HG03457 (cell line): ENCODE measurements at regions not wholly inside any gene's neighbourhood (a gene's known extent, or its start where the extent isn't known, plus 50 kb on each side); places are given as distances from the start of the nearest gene placed in this dataset.
"Not testable (repeated sequence)": the region's sequence is repeated elsewhere in the genome, so short reads cannot be mapped to it uniquely, and the experiment has no call there.

ENCODE experiments used
- ATAC-seq: cut with Tn5 transposase; IDR thresholded peaks from one replicate; pipeline ENCODE4 v1.9.1; 2021; ENCODE audit warnings: moderate number of reproducible peaks; ENCODE audit not compliant: unreplicated experiment

DNA sequence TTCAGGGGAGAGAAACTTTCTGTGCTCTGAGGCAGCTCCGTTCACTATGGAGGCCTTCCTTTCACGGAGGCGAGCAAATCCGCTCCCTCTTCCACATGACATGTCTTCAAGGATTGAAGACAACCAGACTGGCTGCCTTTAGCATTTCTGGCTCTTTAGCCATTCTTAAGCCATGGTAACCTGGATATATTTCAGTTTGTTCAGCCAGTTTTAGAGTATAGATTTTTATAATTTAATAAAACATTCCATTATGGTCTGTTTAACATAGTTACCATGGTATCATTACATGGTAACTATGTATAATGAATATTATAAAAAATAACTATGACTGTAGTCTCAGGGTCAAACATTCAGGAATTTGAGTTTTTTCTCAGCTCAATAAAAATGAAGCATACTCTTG is 54.2 kb upstream of the NFIA start:
- ATAC-seq = no peak

DNA sequence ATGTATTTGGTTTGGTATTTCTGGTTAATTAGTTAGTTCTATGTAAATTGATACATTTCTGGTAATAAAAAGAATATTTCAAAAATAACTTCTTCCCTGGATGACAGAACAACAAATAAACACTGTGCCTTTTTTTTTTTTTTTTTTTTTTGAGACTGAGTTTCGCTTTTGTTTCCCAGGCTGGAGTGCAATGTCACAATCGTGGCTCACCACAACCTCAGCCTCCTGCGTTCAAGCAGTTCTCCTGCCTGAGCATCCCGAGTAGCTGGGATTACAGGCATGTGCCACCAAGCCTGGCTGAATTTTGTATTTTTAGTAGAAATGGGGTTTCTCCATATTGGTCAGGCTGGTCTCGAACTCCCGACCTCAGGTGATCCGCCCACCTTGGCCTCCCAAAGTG is 64.3 kb upstream of the NFIA start:
- not testable (repeated sequence) for ATAC-seq

DNA sequence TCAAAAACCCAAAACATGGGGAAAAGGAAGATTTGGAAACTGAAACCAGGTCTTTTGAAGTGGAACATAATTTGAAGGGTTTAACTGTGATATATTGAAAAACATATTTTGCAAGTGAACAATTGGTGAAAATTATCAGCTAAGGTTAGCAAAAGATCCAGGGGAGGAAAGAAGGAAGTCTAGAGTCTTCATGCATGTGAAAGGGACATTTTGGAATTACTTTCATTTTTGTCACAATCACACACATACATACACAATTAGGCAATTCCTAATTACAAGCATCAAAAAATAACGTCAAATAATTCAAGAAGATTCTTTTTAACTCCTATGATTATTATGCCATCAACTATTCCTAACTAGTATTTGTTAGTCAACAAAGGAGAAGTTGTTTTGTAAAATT is 64.7 kb upstream of the NFIA start:
- no peak for ATAC-seq

DNA sequence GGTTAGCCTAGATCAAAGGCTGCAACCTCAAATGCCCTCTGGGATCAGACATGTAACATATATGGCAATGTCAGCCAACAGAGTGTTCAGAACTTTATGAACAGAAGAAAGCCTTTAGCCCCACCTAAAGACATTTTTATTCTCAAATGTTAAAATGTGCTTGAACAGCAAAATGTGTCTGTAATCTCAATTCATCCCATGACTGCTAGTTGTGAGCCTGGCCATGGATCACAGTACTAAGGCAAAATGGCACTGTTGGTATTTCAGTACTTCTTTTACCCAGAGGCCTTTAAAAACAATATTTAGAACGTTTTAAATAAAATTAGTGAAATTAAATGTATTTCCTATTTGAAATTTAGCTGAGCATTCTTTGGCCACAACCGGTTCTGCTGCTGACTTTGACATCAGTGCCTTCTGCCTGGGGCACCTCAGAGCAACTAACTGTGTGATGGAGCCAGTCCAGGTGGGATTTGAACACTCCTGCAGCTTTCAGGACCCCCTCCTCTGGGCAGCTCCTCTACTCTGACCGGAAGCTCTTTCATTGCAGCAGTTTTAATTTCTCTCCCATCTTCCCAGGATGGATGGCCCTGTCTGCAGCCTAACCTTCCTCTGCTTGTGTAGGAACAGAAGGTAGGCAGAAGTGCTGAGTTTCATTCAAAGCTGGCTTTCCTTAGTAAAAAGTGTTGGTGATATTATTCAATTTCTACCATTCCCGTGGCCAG is 68.3 kb upstream of the NFIA start:
- no peak for ATAC-seq

DNA sequence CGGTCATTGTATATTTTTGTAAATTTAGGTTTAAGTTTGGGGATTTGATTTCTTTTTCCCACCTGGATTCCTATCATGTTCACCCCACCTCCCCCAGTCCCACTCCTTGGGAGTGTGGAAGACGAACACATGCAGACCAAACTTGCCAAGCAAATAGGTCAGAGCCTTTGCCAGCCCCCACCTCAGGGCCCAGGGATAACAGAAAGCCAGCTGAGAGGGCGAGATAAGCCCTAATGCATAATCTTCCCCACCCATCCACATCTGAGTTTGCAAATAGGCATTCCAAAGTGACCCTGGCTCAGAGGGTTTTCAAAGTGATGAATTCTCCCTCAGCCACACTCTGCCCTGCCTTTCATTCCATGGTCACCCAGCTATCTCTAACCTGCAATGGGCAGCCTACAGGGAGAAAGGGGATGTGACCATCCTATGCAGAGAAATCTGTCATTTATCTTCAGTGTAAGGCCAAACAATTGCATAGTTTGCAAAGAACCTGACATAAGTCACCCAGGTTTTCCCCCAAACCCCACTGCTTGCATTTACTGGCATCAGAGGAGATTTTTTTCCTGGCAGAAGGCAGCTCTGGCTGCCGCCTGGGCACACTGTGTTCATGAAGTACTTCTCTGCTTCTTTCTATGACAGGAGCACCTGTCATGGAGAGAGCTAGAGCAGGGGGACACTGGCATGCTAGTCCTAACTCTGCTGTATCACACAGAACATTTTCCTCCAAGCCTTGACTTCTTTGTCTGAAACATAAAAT is 69.0 kb upstream of the NFIA start:
- no peak for ATAC-seq

DNA sequence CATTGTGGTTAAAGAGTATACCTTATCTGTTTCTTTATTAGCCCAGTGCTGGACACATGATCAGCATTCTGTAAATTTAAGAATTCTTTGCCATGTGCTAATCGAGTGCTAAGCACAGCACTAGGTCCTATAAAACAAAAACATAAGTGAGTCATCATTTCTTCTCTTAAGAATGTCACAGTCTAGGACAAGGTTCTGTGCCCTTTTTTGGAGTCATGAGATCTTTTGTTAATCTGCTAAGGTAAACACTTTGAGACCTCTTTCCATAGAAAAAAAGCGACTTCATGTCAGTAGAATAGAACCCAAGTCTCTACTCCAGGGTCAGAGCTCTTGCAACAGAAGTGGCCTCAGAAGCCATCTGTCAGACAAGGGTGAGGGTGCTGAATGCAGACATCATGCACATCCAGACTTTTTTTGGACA is 70.0 kb upstream of the NFIA start:
- no peak for ATAC-seq

DNA sequence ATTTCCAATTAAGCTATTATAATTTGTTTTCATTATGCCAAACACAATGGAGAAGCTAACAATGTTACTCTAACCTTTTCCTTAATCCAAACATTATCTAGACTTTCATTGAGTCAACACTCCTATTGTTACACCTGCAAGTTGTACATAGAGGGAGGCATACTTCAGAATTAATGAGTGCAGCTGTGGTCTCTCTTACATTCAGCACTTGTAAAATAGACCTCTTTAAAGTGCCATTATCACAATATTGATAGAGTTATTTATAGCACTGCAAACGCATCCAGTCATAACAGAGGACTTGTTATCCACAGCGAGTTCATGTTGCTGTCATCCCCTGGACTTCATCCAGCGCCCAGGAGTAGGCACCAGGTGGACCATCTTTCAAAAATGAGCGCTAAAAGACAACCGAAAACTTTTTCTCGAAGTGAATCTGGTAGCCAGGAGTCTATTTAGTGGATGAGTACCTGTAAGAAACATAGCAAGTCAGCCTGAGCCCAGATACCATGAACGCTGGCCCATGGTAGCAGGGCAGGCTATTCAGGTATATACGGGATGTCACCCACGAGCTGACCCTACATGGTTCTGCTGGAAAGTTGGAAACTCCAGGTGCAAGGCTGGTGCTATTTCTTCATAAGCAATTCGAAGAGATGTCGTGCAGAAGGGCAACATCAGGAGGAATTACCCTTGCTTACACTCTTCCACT is 70.6 kb upstream of the NFIA start:
- no peak for ATAC-seq

DNA sequence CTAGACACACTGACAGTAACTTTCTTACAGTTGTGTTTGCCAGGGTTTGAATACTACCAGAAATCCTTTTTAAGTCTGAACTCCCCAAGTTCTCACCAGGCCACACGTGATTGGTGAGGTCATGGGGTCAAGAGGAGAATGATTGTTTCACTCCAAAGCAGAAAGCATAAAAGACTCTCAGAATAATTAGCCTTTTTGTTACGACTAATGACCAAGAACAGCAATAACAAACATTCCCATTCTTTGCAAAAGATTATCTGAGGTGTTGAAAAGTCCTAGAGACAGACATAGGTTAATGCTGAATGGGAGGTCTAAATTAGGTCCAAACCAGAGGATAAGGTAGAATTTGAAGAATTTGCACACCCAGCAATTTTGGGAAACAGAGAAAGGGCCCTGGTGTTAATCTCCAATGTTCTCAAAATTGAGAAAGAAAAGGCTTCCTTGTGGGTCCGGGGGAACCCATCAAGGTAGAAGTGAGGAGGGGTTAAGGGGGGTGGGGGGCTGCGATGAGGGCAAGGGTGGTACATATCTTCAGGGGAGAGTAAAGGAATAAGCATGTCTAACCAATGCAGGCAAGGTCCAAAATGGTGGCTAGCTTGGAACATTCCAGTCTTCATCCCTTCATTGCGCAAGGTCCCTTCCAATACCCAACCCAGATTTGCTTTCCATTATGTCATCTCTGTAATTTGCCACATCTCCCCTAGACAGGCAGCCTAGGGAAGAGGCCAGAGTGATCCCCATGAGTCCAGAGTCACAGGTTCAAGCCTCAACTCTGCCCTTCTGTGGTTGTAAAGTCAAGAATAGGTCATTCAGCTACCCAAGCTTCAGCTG is 74.6 kb upstream of the NFIA start:
- ATAC-seq = no peak

DNA sequence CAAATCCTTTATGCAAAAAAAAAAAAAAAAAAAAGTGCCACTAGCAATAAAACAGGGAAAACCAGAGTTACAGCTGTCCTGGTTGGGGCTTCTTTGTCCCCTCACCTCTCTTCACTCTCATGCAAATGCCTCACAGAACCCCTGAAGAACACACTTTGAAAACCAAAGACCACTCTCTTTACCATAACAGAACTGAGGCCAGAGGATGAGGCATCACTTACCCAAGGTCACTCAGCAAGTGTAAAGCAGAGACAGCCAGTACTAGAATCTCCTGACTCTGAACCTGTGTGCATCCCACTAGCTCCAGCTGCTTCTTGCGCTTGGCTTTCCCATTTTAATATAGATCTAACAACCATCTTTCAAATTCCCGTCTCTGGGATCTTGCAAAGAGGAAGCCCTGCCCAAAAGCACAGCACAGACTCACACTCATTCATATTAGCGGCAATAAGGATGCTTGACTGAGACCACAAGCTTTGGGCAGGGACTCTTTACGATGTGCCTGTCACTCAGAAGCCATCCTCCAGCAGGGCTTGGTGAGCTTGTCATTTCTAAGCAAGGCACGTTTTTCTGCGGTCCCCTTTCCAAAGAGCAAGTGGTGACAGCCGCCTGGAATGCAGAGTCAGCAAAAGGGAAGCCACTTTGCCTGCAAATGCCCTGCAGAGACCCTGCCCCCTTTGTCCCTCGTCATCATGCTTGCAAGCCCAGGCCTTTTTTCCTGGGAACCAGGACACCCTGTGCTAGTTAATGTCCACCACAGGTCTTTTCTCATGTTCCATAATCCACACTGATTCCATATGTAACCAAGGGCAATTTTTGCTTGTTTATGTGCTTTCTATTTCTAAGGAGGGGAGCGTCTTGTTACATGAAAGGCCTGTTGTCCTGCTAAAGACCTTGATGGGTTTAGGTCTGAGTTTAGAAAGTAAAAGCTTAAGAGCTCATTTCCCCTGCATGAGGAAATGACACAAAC is 76.5 kb upstream of the NFIA start:
- no peak for ATAC-seq

DNA sequence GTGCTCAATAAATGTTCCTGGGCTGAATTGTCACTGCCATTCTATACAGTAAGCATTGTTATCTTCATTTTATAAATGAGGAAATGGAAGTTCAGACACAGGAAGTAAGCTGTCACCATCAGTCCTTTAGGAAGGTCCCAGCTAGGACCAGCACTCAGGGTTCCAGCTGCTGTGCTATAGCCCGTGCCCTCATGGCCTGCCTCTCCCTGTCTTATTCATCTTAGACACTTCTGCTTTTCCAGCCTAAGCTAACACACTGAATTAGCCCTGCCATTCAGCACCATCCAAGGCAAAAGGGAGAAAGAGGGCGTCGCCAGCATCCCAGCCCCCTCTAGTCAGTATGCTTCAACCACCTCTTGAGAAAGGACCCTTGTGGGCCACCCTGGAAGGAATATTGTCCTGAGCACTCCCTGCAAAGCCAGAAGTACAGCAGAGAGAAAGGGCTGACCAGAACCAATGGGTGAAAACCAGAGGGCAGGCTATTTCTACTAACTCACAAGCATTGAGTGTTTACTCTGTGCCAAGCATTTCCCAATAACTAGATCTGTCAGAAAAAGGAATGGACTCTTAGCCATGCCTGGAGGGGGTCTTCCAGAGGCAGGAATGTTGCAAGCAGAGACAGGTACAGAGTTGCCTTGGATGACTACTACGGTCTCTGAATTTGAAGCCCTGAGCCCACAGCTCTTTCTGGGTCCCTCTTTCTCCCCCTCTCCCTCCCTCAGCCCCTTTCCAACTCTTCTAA is 77.9 kb upstream of the NFIA start:
- no peak for ATAC-seq

DNA sequence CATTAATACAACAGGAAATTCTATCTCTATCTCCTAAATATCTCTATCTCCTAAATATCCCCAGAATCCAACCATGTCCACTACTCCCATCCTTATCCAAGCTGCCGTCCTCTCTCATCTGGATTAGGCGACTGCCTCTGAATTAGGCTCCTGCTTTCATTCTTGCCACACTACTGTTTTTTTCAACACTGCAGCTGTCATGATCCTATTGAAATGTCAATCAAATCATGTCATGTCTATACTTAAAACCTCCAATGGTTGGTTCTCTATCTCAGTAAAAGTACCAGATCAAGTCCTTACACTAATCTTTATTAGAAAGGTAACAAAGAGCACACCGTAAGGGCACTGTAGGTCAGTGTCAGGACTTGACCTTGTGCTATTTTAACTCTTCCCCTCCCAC is 82.0 kb upstream of the NFIA start:
- ATAC-seq = no peak

DNA sequence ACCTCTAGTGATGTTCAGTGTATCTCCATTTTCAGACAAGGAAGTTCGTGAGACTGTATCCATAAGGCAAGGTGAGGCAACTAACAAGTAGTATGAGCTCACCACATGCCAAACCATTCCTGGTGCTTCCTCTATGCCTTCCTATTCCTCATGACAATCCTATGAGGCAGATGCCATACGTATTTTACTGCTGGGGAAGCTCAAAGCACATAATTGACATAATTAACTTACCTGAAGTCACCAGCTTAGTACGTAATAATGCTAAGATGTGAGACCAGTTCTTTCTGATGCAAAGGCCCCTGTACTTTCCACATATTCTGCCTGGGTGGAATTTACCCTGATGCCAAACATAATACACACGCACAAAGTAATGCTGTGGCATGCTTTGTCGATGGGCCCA is 83.6 kb upstream of the NFIA start:
- ATAC-seq = no peak

DNA sequence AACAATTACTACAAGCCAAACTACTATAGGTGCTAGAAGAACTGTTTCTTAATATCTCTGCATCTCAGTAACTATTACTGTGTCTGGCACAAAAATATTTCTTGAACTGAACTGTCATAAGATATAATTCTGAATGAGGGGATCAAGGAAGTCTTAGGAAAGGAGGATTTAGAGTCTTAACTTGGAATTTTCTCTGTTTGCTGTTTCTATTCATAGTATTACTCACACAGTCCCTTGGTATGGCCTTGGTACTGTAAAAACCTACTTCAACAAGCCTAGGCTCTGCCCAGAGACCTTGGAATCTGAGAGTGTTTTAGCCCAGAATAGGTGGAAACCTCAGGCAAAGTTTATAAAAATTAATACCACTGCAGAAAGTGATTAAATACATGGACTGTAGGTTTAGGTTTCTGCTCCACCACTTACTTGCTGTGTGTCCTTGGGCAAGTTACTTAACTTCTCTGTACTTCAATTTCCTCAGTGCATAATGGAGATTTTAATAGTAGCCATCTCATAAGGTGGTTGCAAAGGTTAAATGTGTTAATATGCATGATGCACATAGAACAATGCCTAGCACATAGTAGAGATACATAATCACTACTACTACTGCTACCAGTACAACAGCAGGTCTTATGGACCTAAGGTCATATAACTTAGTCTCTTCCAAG is 87.4 kb upstream of the NFIA start:
- no peak for ATAC-seq

DNA sequence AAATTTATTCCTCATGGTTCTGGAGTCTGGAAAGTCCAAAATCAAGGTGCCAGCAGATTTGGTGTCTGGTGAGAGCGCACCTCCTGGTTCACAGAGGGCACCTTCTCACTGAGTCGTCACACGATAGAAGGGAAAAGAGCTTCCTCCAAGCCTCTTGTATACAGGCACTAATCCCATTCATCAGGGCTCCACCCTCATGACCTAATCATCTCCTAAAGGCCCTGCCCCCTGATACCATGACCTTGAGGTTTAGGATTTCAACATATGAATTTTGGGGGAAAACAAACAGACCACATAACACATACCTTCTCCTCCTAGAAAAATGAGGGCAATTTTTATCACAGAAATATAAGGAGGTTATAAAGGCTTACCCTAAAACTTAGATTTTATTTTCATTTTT is 88.0 kb upstream of the NFIA start:
- ATAC-seq = no peak

DNA sequence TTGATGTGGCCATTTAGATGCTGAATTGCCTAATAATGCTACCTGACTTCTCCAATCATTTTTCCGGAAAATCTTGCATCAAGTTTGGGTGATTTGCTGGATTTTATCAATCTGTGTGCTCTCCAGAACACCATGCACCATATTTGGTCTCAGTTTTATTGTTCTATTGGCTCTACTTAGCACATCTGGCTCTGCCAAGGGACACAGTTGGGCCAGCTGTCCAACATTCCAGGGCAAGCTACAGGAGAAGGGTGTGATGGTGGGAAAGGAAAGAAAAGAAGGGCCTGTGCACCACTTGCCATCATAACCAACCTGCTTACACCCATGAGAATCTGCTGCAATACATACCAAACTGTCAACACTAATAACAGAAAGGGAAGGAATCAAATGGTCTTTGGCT is 90.2 kb upstream of the NFIA start:
- ATAC-seq = no peak

DNA sequence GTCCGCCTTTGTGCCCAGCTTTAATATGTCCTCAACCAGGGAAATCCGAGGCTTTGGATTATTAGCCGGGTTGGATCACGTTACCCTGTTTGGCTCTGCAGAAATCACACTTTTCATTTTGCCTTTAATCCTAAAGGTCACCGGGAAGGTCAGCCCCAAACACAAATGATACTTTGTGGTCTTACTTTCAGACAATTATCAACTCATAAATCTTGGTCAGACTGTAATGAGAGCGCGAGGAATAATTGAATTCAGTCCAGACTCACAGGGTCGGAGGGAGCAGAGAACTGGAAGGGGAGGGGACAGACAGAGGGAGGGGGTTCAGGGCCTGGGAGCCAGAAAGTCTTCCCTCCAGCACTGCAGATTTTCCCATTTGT is 91.7 kb upstream of the NFIA start:
- no peak for ATAC-seq

DNA sequence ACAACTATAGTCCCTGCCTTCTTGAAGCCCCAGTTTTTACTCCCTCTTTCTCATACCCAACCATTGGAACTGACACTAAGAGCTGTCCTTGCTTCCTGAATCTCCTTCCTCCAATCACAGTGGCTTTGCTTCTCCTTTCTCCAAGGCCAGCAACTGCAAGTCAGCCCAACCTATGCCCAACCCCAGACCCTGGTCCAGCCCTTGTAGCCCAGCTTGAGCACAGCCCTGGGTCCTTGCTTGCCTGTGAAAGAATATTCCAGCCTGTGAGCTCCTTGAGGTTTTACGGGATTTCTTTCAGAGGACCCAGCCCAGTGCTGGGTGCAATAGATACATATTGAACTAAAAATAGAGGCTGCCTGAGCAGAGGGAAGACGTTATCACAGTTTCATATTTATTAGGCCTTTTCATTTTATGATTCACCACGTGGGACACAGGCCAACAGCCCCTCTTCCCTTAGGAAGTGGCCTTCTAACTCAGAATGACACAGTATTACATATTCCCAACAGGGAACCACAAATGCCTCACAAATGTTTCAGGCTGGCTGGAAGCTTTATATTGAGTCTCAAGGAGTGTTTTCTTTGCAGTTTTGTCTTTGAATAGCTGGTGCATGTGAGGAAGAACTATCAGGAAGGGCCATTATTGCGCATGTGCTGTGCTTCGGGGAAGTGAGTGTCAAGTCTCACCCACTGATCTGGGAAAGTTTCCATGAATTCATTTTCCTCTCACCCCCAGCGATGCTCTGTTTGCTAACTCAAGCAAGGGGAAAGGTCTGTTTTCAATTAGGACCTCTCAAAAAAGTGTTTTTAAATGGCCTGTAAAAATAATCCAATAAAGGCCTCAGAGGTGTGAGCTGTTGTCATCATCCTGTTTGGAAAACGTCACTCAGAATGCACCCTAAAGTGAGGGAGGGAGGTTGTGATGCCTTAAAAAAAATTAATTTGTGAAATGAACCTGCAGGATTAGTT is 92.3 kb upstream of the NFIA start:
- ATAC-seq = no peak

DNA sequence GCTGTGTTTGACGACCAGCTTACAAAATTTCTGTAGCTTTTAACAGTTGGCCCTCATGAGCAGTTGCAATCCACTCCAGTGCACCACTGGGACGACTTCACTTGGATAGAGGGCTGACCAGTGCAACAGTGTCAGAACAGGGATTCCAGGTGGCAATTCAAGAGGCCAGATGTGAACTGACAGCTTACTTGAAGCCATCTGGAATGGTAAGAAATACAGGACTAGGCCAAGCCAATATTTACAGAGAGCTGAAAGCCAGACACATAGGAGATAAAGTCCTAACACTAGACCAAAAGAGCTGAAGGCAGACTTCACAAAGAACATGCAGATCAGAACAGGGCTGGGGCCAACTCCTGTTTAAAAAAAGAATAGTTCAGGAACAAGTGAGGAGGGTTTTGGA is 93.5 kb upstream of the NFIA start:
- ATAC-seq = no peak
